ENCODE measurements at regions not wholly inside any gene's neighbourhood (a gene's known extent, or its start where the extent isn't known, plus 50 kb on each side); places are given as distances from the start of the nearest gene placed in this dataset.

- H3K4me2 ChIP-seq = no peak overlapping the region
- H3K36me3 ChIP-seq (ENCODE audit: insufficient read depth) = no peaks in the 10 kb centered on the region
- no peaks in the 10 kb centered on the region for H3K27me3 ChIP-seq (ENCODE audit: insufficient read depth)
- Mint-ChIP-seq H3K27ac (no peak overlapping the region), H3K9me3 (no peaks in the 10 kb centered on the region), H3K4me1 (no peaks in the 10 kb centered on the region), H3K4me3 (no peak overlapping the region), H3K27me3 (ENCODE audit: insufficient read depth, low read depth, poor library complexity) (peaks cover 2% of the 10 kb centered on the region), H3K36me3 (ENCODE audit: low read depth) (no peaks in the 10 kb centered on the region)
- H3K27ac ChIP-seq (ENCODE audit: low read depth) = no peak overlapping the region
- H3K79me2 ChIP-seq (replicated peaks; ENCODE audit: insufficient read depth) = no peaks in the 10 kb centered on the region
- H3F3A ChIP-seq (replicated peaks; ENCODE audit: low read depth) = no peaks in the 10 kb centered on the region
- no peak for ATAC-seq
- DNase-seq (ENCODE audit: low spot score) = no peak
- H3K4me1 ChIP-seq (ENCODE audit: insufficient read depth) = no peaks in the 10 kb centered on the region
- no peak for TF ChIP-seq CREB1 (CRISPR knock-in tag; IDR thresholded peaks at IDR 0.05; ENCODE audit: low read depth)
- no peak for TF ChIP-seq NANOG (IDR thresholded peaks at IDR 0.05; ENCODE audit: borderline replicate concordance)
- TF ChIP-seq POLR2AphosphoS5 (IDR thresholded peaks at IDR 0.05; ENCODE audit: low read depth) = no peak
- TF ChIP-seq ZNF462 (CRISPR knock-in tag; IDR thresholded peaks at IDR 0.05) = no peak
- TF ChIP-seq ZNF114 (CRISPR knock-in tag; IDR thresholded peaks at IDR 0.05) = no peak
- TF ChIP-seq JUNB (IDR thresholded peaks at IDR 0.05; ENCODE audit: unreplicated experiment) = no peak
- no peak for TF ChIP-seq REST (IDR thresholded peaks at IDR 0.05; ENCODE audit: unreplicated experiment)
- H4K20me1 ChIP-seq (replicated peaks; ENCODE audit: insufficient read depth) = no peaks in the 10 kb centered on the region
- no peaks in the 10 kb centered on the region for H3K9me2 ChIP-seq (ENCODE audit: insufficient read depth)
- no peak overlapping the region for H3K4me3 ChIP-seq
- H2AFZ ChIP-seq = no peak overlapping the region
Observed at GRCh38 chr2:196479350-196479749, 160.2 kb upstream of the CCDC150 start.

All from GM23338 (cell line).